C4-2B (cell line): ENCODE measurements at regions not wholly inside any gene's neighbourhood (a gene's known extent, or its start where the extent isn't known, plus 50 kb on each side); places are given as distances from the start of the nearest gene placed in this dataset.

Experiments used
- CTCF ChIP-seq: fragments of 450-650 bp; conservative IDR thresholded peaks from 2 replicates; pipeline ENCODE4 v1.5.1; 2017; ENCODE audit warnings: mild to moderate bottlenecking
- ZFX ChIP-seq: fragments of 450-650 bp; IDR thresholded peaks from 2 replicates; pipeline ENCODE4 v1.6.1; 2017

GRCh38 chr18:61244632-61245031 lies 88.6 kb upstream of the CDH20 start:
- no peak for TF ChIP-seq CTCF
- no peak for TF ChIP-seq ZFX
